T-helper 2 cell (primary cell): ENCODE measurements at regions not wholly inside any gene's neighbourhood (a gene's known extent, or its start where the extent isn't known, plus 50 kb on each side); places are given as distances from the start of the nearest gene placed in this dataset.
"Not testable (repeated sequence)": the region's sequence is repeated elsewhere in the genome, so short reads cannot be mapped to it uniquely, and the experiment has no call there.

Experiments
- DNase-seq, 5 experiments: peaks; one replicate each; pipeline versions ENCODE4 v3.0.0 to v3.0.0-alpha.2; 2012 to 2022

- no peak for DNase-seq
Measured at GRCh38 chr2:4140281-4140970, 437.1 kb downstream of the DCDC2C start.

DNA sequence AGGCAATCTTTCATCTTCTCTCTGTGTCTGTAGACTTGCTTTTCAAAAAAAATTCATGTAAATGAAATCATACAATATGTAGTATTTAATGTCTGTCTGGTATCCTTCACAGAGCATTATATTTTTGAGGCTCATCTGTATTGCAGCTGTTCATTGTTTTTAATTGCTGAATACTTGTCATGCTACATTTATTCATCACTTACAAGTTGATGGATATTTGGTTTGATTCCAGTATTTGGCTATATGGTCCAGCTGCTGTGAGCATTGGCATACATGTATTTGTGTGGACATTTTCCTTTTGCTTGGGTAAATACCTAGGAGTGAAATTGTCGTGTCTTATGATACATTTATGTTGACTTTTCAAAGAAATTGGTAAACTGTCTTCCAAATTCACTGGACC, 441.4 kb downstream of the DCDC2C start:
- DNase-seq = no peak

- DNase-seq = no peak
Measured at GRCh38 chr2:4151521-4151920, 448.1 kb downstream of the DCDC2C start.

DNA sequence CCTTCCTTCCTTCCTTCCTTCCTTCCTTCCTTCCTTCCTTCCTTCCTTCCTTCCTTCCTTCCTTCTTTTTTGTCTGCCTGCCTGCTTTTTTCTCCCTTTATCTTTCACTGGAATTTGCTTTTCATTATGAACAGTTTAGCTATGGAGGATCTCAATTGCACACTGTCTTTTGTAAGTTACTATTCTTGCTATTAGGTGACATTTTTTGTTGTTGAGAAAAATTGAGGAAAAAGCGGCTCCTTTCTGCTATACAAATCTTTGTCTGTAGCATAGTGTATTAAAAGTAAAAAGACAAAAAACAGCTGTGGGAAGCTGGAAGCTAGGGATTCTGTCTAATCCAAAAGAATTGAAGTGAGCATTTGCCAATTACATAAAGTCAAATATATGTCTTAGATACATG, 448.7 kb downstream of the DCDC2C start:
- DNase-seq = no peak

GRCh38 chr2:4168834-4169233, 465.5 kb downstream of the DCDC2C start:
- no peak for DNase-seq

GRCh38 chr2:4174796-4175195, 471.4 kb downstream of the DCDC2C start:
- no peak for DNase-seq

GRCh38 chr2:4175343-4175742, 472.0 kb downstream of the DCDC2C start:
- DNase-seq = no peak

- DNase-seq = no peak
Measured at GRCh38 chr2:4180631-4181030, 477.3 kb downstream of the DCDC2C start.

- no peak for DNase-seq
Measured at GRCh38 chr2:4181062-4181461, 477.7 kb downstream of the DCDC2C start.

- DNase-seq = no peak
Measured at GRCh38 chr2:4188561-4188960, 485.2 kb downstream of the DCDC2C start.

GRCh38 chr2:4190548-4190947, 487.2 kb downstream of the DCDC2C start:
- peak in 1 of 5 experiments; percentile 29 for DNase-seq

DNA sequence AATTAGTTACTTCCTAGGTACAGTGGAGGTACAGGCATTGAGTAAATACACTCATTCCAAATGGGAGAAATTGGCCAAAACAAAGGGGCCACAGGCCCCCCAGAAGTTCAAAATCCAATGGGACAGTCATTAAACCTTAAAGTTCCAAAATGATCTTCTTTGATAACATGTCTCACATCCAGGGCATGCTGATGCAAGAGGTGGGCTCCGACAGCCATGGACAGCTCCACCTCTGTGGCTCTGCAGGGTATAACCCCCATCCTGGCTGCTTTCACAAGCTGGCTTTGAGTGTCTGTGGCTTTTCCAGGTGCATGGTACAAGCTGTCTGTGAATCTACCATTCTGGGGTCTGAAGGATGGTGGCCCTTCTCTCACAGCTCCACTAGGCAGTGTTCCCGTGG, 488.7 kb downstream of the DCDC2C start:
- DNase-seq = no peak

DNA sequence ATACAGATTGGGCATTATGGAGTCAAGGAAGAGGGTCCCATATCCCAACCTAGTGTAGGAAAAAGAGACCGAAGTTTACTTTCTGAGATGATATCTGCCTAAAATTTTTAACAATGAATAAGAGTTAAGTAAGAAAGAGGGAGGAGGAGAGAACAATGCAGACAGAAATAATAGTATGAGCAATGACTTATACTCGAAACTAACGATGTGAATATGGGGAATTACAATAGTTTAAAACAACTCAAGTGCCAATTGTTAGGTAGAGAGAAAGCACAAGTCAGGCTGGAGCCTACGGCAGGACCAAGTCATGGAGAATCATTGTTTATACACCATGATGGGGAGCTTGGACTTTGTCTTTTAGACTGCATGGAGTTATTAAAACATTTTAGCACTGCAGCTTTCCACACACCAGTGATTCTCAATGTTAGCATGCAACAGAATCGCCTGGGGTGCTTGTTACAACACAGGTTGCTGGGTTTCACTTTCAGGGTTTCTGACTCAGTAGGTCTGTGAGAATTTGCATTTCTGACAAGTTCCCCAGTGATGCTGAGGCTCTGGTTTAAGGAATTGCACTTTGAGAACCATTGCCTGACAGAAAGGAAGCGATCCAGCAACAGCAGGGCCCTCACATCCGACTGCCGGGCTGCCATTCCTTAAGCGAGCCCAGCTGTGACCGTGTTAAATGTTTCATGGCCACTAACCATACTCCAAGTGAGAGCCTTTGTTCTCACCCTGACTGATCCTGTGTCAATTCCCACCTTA, 511.2 kb downstream of the DCDC2C start:
- no peak for DNase-seq

DNA sequence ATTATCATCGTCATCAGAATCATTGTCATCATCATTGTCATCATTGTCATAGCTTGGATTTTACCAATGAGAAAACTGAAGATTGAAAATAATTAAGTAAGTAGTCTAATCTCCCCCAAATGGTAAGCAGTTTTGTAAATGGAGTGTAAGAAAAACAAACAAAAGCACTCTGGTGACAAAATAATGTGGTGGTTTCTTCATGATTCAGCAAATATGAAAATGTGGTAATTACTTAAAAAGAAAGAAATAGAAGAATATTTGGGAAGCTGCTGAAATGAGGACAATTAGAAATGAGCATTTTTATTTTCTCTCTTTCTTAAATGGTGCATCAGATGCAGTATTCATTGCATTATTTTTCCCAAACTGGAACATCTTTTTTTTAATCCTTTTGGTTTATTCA, 514.4 kb downstream of the DCDC2C start:
- no peak for DNase-seq

DNA sequence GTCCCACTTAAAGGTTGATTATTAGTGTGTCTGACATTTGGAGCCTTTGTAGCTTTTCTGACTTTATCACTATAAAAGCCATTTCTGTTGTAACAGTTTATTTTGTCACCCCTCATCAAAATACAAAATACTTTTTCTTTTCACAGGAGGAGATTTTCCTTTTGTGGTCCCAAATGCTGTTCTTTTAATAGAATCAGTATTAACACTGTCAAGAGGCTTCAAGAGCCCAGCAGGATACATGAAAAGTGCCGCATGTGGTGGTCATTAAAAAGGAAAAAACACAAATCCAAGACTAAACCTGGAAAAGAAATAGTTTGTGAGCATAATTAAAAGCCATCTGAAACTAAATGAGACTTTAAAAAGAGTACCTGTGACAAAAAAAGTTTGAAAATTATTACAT, 515.7 kb downstream of the DCDC2C start:
- no peak for DNase-seq

GRCh38 chr2:4219571-4219970, 516.2 kb downstream of the DCDC2C start:
- DNase-seq = no peak

- no peak for DNase-seq
Measured at GRCh38 chr2:4221434-4221833, 518.1 kb downstream of the DCDC2C start.

DNA sequence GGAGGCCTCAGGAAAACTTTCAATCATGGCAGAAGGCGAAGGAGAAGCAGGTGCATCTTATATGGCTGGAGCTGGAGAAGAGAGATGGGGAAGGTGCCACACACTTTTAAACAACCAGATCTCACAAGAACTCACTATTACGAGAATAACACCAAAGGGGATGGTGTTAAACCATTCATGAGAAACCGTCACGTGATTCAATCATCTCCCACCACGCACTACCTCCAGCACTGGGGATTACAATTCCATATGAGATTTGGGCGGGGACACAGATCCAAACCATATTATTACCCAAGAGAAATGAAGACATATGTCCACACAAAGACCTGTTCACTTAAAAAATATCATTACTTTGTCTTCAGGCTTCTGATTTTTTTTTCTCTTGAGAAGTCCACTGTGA, 518.5 kb downstream of the DCDC2C start:
- no peak for DNase-seq

DNA sequence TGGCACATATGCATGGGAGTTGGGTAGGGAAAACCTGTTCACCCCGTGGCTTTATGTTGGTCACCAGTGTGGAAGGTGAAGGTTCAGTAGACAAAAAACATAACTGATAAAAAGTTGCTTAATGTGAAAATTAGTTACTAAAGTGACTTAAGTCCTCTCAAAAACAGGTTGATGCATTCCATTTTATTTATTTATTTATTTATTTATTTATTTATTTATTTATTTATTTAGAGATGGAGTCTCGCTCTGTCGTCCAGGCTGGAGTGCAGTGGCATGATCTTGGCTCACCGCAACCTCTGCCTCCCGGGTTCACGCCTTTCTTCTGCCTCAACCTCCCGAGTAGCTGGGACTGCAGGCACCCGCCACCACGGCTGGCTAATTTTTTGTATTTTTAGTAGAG, 541.0 kb downstream of the DCDC2C start:
- not testable (repeated sequence) for DNase-seq

DNA sequence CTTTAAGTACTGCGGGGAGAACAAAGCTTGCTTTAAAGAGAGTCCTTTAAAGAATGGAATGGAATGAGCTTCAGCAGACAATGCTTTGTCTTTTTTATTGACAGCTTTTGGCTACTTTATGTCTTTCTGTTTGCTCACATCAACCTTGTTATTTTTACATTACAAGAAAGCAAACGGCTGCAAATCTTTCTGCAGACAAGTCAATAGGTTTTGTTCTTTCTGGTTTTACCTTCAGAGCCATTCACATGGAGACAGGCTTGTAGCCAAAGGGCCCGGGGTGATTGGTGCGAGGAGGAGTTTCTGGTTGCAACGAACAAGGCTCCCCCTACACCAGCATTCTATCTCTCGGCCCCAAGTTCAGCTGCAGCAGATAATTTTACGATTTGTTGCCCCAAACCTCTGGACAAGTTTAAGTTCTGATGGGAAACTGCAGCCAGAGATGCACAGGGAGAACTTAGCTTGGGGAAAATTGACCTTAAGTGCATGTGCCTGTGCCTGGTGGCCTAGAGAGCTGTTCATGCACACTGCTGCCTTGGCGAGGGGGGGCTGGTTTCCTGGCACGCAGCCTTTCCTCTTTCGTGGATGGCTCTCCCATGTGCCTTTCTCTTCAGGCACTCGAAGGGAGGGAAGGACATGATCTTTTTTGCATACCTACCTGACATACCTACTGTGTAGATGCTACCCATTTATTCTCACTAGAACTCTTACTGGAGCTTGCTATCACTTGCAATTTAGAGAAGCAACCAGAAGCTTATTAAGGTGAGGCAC, 543.2 kb downstream of the DCDC2C start:
- no peak for DNase-seq

DNA sequence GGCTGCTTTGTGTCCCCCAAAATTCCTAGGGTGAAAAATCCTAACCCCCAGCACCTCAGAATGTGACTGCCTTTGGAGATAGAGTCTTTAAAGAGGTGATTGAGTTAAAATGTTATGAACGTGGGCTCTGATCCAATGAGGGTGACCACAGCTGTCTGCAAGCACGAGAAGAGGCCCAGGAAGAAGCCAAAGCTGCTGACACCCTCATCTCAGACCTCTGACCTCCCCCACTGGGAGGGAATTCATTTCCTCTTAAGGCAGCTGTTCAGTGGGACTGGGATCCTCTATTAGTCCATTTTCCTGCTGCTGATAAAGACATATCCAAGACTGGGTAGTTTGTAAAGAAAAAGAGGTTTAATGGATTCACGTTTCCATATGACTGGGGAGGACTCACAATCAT, 544.4 kb downstream of the DCDC2C start:
- no peak for DNase-seq

DNA sequence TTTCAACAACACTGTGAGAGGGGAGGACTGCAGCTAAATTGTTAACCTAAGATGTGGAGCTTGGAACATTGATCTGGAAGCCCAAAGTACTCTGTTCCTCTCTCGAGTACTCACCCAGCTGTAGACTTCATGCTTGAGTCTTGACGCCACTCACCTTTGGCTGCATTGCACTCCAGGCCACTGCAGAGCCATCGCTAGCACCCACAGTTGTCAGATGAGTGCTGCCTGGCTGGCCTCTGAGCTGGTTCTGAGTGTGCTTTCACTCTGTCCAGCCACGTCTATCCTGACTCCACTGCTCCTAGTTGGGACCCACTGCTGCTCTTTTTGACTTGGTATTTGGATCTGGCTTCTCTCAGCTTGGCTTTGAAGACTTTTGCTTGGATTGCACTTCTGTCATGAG, 552.1 kb downstream of the DCDC2C start:
- no peak for DNase-seq

- no peak for DNase-seq
Measured at GRCh38 chr2:4256351-4256750, 553.0 kb downstream of the DCDC2C start.

DNA sequence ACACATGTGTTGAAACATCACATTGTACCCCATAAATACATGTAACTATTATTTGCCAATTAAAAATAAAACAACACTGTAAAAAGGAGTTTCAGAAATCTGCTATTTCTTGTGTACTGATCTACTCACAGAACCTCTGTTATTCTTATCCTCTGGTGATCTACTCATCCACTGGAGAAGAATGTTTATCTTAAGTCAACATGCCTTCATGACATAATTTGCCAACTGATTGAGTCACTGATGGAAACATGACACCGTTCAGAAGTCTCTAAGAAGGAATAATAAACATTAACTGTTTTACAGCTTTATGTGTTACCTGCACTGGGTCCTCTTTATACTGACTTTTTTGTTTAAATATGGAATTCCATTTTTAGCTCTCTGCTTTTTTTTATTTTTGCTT, 555.2 kb downstream of the DCDC2C start:
- DNase-seq = no peak
